B cell (primary cell): ENCODE measurements at regions not wholly inside any gene's neighbourhood (a gene's known extent, or its start where the extent isn't known, plus 50 kb on each side); places are given as distances from the start of the nearest gene placed in this dataset.

Experiments
- ATAC-seq: fragments of 200-7000 bp; cut with Tn5 transposase; one replicate; pipeline ENCODE4 v1.10.0; 2021; ENCODE audit warnings: low read depth, mild to moderate bottlenecking, moderate number of reproducible peaks, moderate library complexity
- CTCF ChIA-PET: fragments of 350-600 bp; sonication (Branson Sonifier 250); formaldehyde crosslinking; loops from one replicate; lab custom pipeline; 2021; ENCODE audit warnings: antibody characterized with exemption, inconsistent platforms; lab: Charles Lee
- POLR2A ChIA-PET: fragments of 350-600 bp; sonication (Branson Sonifier 250); formaldehyde crosslinking; loops from one replicate; lab custom pipeline; 2021; ENCODE audit warnings: antibody characterized with exemption; lab: Charles Lee
- DNase-seq: peaks from one replicate; pipeline ENCODE4 v3.0.0; 2013
- H2AFZ ChIP-seq: 2 replicates; pipeline ENCODE4 v1.6.1; 2012; ENCODE audit warnings: mild to moderate bottlenecking, low read depth, low read length; ENCODE audit not compliant: insufficient read depth, poor library complexity, severe bottlenecking
- H3K27ac ChIP-seq, 2 donors: 1 replicate in 1 of 2; 2 replicates in 1 of 2; pipeline ENCODE4 v1.5.1; 2012 to 2013; ENCODE audit warnings: low read length in 2 of 2, mild to moderate bottlenecking in 2 of 2, moderate library complexity in 1 of 2
- H3K27me3 ChIP-seq, 4 experiments: fragments of 200-600 bp in 1 of 4; sonication (generic) in 1 of 4; replicated peaks in 1 of 4; 1 replicate in 2 of 4; 2 replicates in 2 of 4; pipeline versions ENCODE4 v1.6.1 to v1.7.0; 2013 to 2016; ENCODE audit warnings: low read length in 3 of 4, mild to moderate bottlenecking in 2 of 4, mixed read lengths in 1 of 4, moderate library complexity in 1 of 4; ENCODE audit not compliant: insufficient read depth in 4 of 4, control insufficient read depth in 3 of 4; ENCODE audit errors: control extremely low read depth in 1 of 4
- H3K36me3 ChIP-seq, 2 experiments: replicated peaks in 1 of 2; 1 replicate in 1 of 2; 2 replicates in 1 of 2; pipeline versions ENCODE4 v1.6.1 to v1.7.1; 2013; ENCODE audit warnings: low read length in 1 of 2; ENCODE audit not compliant: insufficient read depth in 2 of 2, control insufficient read depth in 1 of 2; ENCODE audit errors: control extremely low read depth in 1 of 2, extremely low read depth in 1 of 2
- H3K4me1 ChIP-seq, 2 donors: fragments of 200-600 bp in 1 of 2; sonication (generic) in 1 of 2; 1 replicate in 1 of 2; 2 replicates in 1 of 2; pipeline versions ENCODE4 v1.5.1 to v1.6.1; 2013 to 2017; ENCODE audit warnings: low read length in 2 of 2; ENCODE audit not compliant: control insufficient read depth in 2 of 2, insufficient read depth in 2 of 2
- H3K4me2 ChIP-seq: replicated peaks from 2 replicates; pipeline ENCODE3; 2012; ENCODE audit warnings: mild to moderate bottlenecking, low read depth, low read length; ENCODE audit not compliant: poor library complexity, severe bottlenecking
- H3K4me3 ChIP-seq, 5 experiments: fragments of 200-600 bp in 1 of 5; sonication (generic) in 1 of 5; 1 replicate in 3 of 5; 2 replicates in 2 of 5; pipeline versions ENCODE4 v1.5.1 to v1.7.0; 2011 to 2016; ENCODE audit warnings: low read length in 4 of 5, mild to moderate bottlenecking in 4 of 5, low read depth in 2 of 5, control low read depth in 1 of 5, moderate library complexity in 1 of 5; ENCODE audit not compliant: insufficient read depth in 1 of 5; ENCODE audit errors: control extremely low read depth in 1 of 5, extremely low read depth in 1 of 5
- H3K79me2 ChIP-seq: fragments of 200-600 bp; sonication (generic); one replicate; pipeline ENCODE4 v1.6.0; 2016; ENCODE audit warnings: low read length; ENCODE audit not compliant: control insufficient read depth, insufficient read depth
- H3K9ac ChIP-seq: fragments of 200-600 bp; sonication (generic); 2 replicates; pipeline ENCODE4 v1.6.1; 2017; ENCODE audit warnings: mild to moderate bottlenecking, low read length, moderate library complexity
- H3K9me3 ChIP-seq, 3 donors: one replicate each; pipeline versions ENCODE4 v1.6.1 to v1.7.1; 2013; ENCODE audit warnings: low read length in 2 of 3; ENCODE audit not compliant: control insufficient read depth in 2 of 3, insufficient read depth in 1 of 3; ENCODE audit errors: control extremely low read depth in 1 of 3
- H4K20me1 ChIP-seq: 2 replicates; pipeline ENCODE4 v1.6.0; 2012; ENCODE audit warnings: mild to moderate bottlenecking, low read length; ENCODE audit not compliant: insufficient read depth, control insufficient read depth, poor library complexity, severe bottlenecking
- H3K27ac Mint-ChIP-seq: one replicate; pipeline ENCODE4 v1.8.0; 2021; ENCODE audit warnings: mixed read lengths
- H3K27me3 Mint-ChIP-seq: one replicate; pipeline ENCODE4 v1.8.0; 2021; ENCODE audit warnings: mixed read lengths
- H3K4me1 Mint-ChIP-seq: one replicate; pipeline ENCODE4 v1.8.0; 2021; ENCODE audit warnings: mixed read lengths
- H3K4me3 Mint-ChIP-seq: one replicate; pipeline ENCODE4 v1.8.0; 2021; ENCODE audit warnings: mixed read lengths
- H3K9me3 Mint-ChIP-seq: one replicate; pipeline ENCODE4 v1.8.0; 2022; ENCODE audit warnings: mixed read lengths; ENCODE audit not compliant: insufficient read depth
- CTCF ChIP-seq: fragments of 200-600 bp; IDR thresholded peaks from one replicate; pipeline ENCODE4 v1.8.0; 2022; ENCODE audit warnings: antibody characterized with exemption, mild to moderate bottlenecking
- EZH2 ChIP-seq: IDR thresholded peaks from 2 replicates; pipeline ENCODE4 v1.6.1; 2012; ENCODE audit warnings: borderline replicate concordance, low read depth, mild to moderate bottlenecking, moderate library complexity, low read length; ENCODE audit not compliant: insufficient read depth, poor library complexity, severe bottlenecking
- WGBS: methylation state at CpG from one replicate; pipeline ENCODE4 v1.1.5; 2013; ENCODE audit warnings: missing lambda C conversion rate; ENCODE audit not compliant: insufficient coverage; 5-methylcytosine and 5-hydroxymethylcytosine counted together
- intact Hi-C: fragments of 100-400 bp; cut with micrococcal nuclease; formaldehyde crosslinking; loops from one replicate; pipeline ENCODE4 v1.10.0; 2022

GRCh38 chr16:72680732-72681131 is 367.2 kb downstream of the ZFHX3 start:
- H3K27ac ChIP-seq: no peak overlapping the region
- WGBS: no CpG with 5 or more reads among the region's 2 CpGs
- no peaks in the 10 kb centered on the region for H3K79me2 ChIP-seq
- no peaks in the 10 kb centered on the region for H3K4me1 Mint-ChIP-seq
- no peaks in the 10 kb centered on the region for H3K27me3 ChIP-seq
- no peaks in the 10 kb centered on the region for H3K27me3 Mint-ChIP-seq
- intact Hi-C loops: no loop called here
- H3K9me3 Mint-ChIP-seq: no peaks in the 10 kb centered on the region
- H3K4me2 ChIP-seq: no peak overlapping the region
- H3K9ac ChIP-seq: no peak overlapping the region
- no peak for TF ChIP-seq CTCF
- H3K27ac Mint-ChIP-seq: no peak overlapping the region
- H3K9me3 ChIP-seq: no peaks in the 10 kb centered on the region
- no peaks in the 10 kb centered on the region for H3K36me3 ChIP-seq
- no peaks in the 10 kb centered on the region for H4K20me1 ChIP-seq
- no peak overlapping the region for H3K4me3 Mint-ChIP-seq
- H2AFZ ChIP-seq: no peak overlapping the region
- no peak overlapping the region for H3K4me3 ChIP-seq
- no peak for DNase-seq
- CTCF ChIA-PET: no interaction called here
- no peaks in the 10 kb centered on the region for H3K4me1 ChIP-seq
- POLR2A ChIA-PET: no interaction called here
- no peak for ATAC-seq

GRCh38 chr16:72679856-72680255 is 368.1 kb downstream of the ZFHX3 start:
- H3K4me3 Mint-ChIP-seq: no peak overlapping the region
- Histone ChIP-seq H3K27me3 (no peaks in the 10 kb centered on the region), H3K4me2 (no peak overlapping the region), H3K9ac (no peak overlapping the region), H4K20me1 (no peaks in the 10 kb centered on the region), H3K79me2 (no peaks in the 10 kb centered on the region), H3K4me1 (no peaks in the 10 kb centered on the region), H3K9me3 (no peaks in the 10 kb centered on the region), H3K36me3 (no peaks in the 10 kb centered on the region), H3K4me3 (no peak overlapping the region), H3K27ac (no peak overlapping the region), H2AFZ (no peak overlapping the region)
- ChIA-PET CTCF (no interaction called here), POLR2A (no interaction called here)
- H3K9me3 Mint-ChIP-seq: no peaks in the 10 kb centered on the region
- H3K27ac Mint-ChIP-seq: no peak overlapping the region
- ATAC-seq (no peak), DNase-seq (no peak)
- H3K4me1 Mint-ChIP-seq: no peaks in the 10 kb centered on the region
- TF ChIP-seq EZH2: no peak
- intact Hi-C loops: no loop called here
- H3K27me3 Mint-ChIP-seq: no peaks in the 10 kb centered on the region
